GM23248 (cell line): ENCODE measurements at regions not wholly inside any gene's neighbourhood (a gene's known extent, or its start where the extent isn't known, plus 50 kb on each side); places are given as distances from the start of the nearest gene placed in this dataset.

Source experiments
- EZH2 ChIP-seq: fragments of 200-600 bp; sonication (generic); IDR thresholded peaks from 2 replicates; pipeline ENCODE4 v1.6.1; 2018; ENCODE audit warnings: antibody characterized with exemption, mild to moderate bottlenecking; ENCODE audit not compliant: insufficient read depth, poor library complexity, severe bottlenecking
- EZH2phosphoT487 ChIP-seq: fragments of 200-600 bp; sonication (generic); IDR thresholded peaks from 2 replicates; pipeline ENCODE4 v1.6.1; 2018; ENCODE audit warnings: antibody characterized with exemption, moderate library complexity, mild to moderate bottlenecking, low read depth; ENCODE audit not compliant: insufficient read depth

DNA sequence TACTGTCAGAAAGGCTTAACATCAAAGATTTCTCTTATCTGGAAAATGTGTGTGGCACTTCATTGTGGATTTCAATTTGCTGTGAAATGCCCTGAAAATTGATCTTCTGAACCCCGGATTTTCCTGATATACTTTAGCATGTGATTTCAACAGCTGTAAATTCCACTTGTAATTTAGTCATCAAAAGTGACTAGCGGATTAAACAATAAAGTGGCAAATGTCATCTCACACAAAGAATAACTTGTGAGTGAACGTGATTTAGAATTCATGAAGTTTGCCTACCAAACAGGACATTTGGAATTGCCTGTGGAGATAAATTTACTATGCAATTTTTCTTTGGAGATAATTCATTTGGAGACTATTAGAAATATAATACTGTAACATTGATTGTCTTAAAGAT, 601.6 kb downstream of the COL12A1 start:
- TF ChIP-seq EZH2 (no peak), EZH2phosphoT487 (no peak)
